GM19025 (cell line): ENCODE measurements at regions not wholly inside any gene's neighbourhood (a gene's known extent, or its start where the extent isn't known, plus 50 kb on each side); places are given as distances from the start of the nearest gene placed in this dataset.

ENCODE experiments used
- ATAC-seq: cut with Tn5 transposase; IDR thresholded peaks from one replicate; pipeline ENCODE4 v1.9.1; 2021; ENCODE audit warnings: mild to moderate bottlenecking, low read depth, moderate library complexity; ENCODE audit not compliant: unreplicated experiment

DNA sequence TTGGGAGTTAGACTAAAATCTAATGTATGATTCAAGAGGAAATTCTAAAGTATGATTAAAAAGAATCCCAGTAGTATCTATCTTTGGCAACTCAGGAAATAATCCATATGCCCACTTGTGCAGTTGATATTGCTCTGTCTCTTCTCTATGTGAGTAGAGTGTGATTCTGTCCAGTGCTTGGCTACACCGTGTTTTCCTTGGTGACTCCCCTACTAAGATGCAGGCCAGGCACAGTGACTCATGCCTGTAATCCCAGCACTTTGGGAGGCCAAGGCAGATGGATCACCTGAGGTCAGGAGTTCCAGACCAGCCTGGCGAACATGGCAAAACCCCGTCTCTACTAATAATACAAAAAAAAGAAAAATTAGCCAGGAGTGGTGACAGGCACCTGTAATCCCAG is 495.4 kb downstream of the MAT2B start:
- ATAC-seq, result no peak

DNA sequence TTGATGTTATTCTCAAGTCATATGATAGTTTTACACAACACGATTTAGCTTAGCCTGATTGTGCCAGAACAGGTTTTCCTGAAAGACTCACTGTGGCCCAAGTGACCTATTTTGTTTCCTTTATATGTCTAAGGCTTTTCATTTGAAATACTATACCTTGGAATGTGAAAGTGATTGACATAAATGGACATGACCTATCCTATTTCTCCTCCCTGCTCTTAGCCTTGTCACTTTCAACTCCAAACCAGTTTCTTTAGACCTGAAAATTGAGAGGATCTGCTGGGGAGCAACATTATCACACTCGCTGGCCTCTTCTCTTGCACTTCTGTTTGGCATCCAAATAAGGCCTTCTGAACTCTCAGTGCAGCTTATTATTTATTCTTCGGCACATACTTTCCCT is 496.8 kb downstream of the MAT2B start:
- ATAC-seq, result no peak

DNA sequence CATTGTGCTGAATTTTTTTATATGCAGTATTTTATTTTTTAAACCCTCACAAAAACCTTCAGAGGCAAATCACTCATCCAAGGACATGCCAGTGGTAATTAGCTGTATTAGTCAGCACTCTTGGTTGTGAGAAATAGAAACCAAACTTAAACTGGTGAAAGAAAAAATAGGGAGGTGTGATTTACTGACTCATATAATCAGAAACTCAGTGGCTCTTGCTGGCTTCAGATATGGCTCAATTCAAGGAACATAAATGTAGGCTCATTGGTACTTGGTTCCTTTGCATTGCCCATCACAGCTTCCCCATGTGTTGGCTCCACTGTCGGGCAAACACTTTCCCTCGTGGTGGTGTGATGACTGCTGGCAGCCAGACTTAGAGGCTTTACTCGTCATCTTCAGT is 497.2 kb downstream of the MAT2B start:
- no peak for ATAC-seq

DNA sequence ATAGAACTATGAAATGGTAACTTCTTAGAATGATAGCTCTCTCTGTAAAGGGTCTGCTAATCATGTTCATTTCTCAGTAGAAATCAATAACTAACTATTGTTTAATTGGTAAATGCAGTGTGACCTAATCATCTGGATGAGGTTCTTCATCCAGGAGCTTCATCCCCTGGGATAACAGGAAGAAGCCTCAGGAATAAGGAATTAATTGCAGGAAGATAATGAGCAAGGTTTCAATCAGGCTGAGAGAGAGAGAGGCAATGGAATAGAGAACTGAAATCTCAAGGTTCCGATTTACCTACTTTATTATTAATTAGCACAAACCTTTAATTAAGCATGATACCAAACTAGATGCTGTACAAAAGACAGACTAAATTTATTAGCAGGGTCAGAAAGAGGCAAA is 499.7 kb downstream of the MAT2B start:
- ATAC-seq, result no peak

DNA sequence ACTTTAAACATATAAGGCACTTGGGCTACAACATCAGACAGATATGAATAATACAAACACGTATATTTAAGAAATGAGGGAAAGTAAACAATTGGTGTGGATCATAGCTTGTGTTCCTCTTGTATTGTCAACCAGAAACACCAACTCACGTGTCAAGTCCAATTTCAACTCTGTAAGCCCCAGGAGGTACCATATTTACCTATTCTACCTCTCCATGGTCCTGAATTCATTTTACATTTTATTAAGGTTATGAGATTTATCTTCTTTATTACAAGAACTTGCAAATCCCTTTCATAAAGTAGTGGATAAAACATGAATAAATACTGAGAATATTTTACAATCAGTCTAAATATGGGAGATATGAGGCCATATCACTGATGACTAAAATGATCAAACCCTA is 501.6 kb downstream of the MAT2B start:
- ATAC-seq, result no peak

DNA sequence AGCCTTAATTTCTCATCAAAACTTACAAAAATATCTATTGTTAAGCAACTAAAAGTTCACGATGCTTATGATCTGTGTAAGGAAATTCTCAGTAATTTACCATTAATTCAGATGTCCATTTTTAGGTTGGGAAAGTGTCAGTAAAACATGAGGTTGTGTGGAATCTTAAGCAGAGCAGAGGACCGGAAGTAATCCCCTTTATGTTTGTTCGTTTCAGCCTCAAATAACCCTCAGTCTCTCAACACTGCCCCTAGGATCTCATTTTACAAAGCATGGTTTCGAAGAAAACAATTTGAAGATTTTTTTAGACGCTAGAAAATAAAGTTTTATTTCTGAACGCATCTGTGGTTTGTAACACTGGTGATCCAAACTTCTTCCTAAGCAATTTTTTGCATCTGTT is 504.2 kb downstream of the MAT2B start:
- no peak for ATAC-seq

DNA sequence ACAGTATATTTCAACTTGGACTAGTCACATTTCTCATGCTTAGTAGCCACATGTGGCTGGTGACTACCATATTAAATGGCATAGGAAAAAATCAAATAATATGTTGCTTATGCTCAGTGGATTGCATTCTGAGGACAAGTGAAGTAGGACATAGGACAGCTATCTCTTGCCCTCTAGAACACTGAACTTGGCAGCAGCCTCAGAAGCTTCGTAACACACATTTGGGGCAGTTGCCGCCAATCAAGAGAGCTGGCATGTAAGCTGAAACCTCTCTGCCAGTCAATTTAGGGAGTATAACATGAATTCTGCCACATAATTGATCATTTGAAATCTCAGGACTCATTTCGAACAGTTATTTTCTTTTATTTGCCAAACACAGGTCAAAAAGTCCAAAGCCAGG is 505.5 kb downstream of the MAT2B start:
- ATAC-seq, result no peak

DNA sequence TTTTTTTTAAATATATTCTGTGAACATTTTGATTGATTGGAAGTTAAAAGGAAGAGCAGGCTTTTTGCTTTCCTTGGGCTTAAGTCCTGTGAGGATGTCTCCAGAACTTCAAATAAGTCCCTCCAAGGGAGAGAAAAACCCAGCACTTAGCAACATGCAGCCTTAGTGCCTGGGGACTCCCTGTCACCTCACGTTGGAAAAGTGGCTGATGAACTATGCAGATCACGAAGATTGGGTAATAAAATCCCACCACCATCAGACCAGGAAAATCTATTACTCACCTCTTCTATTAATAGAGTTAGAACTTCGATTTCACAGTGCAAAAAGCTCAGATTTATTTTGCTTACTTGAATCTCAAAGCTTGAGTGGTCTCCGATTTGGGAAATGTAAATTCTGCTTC is 507.0 kb downstream of the MAT2B start:
- no peak for ATAC-seq

DNA sequence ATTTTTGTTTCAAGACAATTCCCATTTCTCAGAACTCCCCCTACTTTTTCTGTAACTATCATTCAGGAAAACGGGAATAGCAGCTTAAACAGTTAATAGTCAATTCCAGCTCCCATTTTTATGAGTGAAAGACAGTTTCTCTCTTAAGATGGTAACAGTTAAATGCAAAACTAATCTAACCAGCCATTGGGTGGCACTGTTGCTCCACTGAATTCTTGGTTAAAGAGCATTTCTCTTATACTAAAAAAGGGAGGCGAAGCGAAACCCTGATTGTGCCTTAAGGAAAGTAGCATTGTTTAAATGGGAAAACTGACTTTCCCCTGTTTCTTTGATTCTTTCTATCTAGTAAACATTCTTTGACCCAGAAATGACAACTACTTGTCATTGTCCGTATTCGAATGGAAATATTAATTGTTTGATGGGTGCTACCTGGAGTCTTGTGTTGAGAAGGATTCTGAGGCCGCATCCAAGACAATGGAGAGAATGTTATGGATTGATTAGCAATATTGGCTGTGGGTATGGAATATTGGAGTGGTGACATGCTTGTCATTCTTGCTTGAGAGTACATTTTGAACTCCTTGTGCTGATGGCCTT is 507.8 kb downstream of the MAT2B start:
- ATAC-seq, result peak; percentile 67

DNA sequence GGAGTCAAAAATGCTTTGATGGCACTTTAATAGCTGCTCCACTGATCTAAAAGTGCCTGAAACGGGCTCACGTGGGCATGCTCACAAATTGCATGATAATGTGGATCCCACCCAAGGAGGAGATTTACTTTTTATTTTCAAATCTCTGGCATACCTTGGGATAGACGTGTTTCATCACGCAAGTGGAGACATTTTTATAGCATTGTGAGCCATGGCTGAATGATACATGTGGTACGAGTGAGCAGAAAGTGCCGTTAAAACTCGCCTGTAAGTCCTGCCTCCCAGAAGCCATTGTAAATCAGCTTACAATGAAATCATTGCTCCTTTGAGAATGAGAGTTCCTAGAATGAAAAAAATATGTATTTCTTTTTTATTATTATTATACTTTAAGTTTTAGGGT is 514.7 kb downstream of the MAT2B start:
- ATAC-seq, result no peak

DNA sequence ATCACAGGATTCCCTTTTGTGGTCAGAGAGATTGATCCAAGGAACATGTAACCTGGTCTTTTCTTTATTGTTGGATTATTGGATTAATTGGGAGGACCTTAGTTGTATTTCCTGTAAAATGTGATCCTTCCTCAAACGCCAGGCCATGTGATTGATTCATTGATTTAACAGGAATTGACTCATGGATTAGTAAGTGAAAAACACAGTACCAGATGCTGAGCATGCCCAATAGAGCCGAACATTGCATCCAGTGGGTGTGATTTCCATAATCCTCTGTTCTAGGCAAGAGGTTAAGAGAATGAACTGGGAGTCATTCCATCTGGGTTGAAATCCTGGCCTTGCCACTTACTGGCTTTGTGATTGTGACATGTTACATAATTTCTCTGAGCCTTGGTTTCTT is 522.3 kb downstream of the MAT2B start:
- no peak for ATAC-seq

DNA sequence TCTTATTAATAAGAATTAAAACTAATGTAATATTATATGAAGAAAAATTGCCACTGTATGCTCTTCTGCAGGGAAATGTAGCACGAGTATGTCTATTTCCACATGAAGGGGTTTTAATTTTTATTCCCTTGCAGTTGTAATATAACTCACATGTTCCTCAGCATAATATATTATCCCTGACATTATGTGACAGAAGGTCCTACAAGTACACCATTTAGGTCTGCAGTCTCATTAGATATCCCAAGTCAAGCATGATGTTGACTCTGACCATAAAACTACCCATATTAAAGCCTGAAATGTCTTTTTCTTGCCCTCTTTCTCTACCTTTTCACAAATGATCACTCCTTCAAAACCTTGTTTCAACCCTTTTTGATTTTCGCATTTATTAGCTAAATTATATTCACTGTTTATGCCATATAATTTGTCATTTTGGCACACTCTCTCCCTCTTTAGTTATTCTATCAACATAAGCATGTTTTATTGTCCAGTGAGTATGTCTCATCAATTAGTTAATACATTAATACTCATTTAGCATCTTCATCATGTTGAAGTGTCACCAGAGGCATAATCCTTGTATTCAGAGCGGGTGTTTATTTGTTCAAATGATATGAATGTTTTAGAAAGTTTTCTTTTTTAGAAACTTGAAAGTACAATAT is 532.8 kb downstream of the MAT2B start:
- no peak for ATAC-seq

DNA sequence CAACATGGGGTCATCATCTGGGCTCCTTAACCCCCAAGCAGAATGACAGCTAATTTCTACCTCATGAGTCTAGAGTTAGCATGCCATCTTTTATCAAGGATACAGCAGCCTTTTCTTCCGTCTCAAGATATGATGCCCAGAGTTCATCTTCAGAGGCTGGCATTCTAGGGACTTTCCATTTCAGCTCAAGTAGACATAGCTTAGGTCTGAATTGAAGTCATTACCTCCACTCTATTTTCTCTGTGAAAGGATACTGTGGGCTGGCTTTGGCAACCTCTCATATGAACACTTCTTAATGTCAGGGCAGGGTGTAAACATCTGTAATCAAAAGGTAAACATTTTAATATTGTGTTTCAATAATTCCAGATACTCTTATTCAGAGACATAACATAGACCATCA is 535.7 kb downstream of the MAT2B start:
- ATAC-seq, result no peak

DNA sequence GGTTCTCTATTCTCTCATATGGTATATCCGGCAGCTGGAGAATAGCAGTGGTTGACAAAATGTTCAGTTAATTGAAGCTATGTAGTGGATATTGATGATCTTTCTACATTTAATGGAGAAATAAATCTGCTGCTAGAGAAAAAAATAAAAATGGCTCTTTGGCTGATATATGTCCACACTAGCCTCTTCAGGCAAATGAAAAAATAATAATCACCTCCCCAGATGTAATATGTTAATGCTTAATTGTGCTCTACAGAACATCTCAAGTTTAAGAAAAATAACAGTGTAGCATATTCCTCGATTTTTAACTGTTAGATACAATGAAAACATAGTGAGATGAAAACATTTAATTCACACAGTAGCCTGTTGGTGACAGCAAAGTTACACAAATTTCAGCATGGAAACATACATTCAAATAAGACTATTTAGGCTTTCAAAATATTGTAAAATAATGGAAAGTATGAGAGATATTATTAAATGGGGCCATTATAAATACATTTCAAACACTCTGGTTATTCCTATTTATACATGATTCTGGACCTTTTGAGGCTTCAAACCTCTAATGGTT is 543.0 kb downstream of the MAT2B start:
- no peak for ATAC-seq

DNA sequence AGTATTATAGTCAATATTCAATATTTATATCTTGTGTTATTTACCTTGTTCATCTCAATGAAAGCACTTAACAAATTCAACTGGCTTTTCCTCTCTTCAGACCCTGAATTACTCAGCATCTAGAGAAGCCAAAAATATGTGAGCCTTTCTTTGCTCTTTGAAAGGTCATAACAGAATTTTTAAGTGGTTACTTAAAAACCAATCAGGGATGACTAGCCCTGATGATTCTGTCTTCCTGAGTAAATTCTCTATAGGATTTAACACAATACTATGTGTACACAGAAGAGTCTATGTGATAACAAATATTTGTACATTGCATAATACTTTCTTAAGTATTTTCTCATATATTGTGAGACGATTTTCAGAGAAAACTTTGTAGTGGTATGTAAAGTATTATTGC is 546.3 kb downstream of the MAT2B start:
- no peak for ATAC-seq

DNA sequence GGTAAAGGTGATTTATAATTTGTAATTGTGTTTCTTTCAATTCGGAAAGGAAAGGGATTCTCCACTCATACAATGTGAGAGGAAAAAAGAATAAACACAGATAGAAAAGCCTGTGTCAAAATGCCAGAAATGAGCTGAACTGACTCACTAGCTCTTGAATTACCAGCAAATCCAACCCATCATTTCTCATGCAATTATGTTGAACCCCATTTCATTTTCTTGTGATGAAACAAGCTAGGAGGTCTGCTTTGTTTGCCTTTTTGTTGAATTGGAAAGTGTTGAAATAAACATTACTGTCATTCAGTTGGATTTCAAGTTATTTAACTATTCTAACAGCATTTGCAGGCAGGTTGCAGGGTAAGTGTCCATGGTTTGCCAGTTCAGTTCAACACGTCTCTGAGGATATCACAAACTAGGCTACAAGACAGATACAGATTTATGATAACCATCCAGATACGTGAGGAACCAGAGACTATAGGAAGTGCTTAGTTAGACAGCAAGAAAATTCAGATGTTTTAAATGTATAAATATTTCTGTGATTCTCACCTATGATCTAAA is 547.2 kb downstream of the MAT2B start:
- no peak for ATAC-seq

DNA sequence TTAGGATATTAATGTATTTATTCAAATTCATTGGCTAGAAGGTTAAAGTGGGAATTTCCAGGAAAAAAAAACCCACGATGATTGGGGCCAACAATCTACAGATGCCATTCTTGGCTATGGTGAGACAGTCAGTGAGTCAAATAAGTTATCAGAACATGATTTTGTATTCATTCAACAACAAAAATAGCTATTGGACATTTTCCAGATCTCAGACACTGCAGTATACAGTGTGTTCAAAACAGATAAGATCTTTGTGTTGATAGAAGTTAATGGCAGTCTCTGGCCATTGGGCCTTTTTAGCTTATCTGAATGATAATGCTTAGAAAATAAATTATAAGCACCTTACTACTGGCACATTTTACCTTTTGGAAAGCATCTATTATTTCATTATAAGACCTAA is 547.7 kb downstream of the MAT2B start:
- no peak for ATAC-seq

DNA sequence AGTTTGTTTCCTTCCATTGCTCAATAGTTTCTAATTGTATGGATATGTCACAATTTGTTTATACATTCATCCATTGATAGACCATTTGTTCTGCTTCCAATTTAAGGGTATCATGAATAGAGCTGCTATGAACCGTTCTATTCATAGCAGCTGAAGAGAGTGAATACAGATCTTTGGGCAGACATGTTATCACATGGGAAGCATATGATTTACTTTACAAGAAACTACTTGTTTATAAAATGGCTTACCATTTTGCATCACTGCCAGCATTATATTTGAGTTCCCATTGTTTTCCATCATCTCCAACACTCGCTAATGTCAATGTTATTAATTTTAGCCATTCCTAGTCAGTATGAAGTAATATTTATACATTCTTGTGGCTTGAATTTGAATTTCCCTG is 549.0 kb downstream of the MAT2B start:
- ATAC-seq, result no peak

DNA sequence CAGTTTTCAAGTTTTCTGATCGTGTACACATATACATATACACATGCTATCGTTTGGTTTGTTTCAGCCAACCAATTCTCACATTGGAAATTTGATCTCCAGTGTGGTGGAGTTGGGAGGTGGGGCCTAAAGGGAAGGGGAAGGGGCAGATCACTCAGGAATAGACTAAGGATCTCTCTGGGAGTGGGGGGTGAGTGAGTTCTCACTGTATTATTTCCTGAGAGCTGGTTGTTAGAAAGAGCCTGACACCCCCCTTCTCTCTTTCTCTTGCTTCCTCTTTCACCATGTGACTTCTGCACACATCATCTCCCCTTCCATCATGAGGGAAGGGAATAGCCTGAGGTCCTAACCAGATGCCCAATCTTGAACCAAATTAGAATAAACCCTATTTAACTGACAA is 551.7 kb downstream of the MAT2B start:
- no peak for ATAC-seq

DNA sequence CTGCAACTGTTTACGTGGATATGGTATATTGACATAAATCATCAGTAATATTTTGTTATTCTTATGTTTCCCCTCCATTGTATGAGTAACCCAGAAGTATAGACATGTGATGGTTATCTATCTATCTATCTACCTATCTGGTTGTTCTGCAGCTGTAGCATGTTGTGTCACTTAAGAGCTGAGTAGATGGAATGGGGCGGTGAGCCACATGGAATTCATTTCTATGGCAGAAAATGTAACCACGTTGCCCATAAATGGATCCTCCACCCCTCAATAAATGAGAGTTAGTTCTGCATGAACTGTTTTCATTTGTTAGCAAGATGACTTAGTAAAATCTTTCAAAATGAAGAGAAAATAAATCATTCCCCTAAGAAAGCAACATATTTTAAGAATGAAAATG is 553.2 kb downstream of the MAT2B start:
- ATAC-seq, result no peak

DNA sequence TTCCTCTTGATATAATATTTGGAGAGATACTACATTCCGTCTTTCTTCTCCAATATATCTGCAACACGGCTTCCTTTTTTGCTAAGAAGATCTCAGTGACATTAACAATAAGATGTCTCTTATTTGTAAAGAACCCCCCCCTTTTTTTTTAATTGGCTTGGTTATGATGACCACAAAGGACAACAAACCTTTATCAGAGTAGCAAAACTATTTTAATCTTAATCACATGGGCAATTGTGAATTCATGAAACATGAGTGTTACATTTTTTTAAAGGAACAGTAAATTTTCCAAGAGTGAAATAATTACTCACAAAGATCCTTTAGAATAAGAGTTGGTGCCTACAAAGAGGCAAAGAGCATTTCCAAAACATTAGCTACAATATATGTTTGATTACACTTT is 554.1 kb downstream of the MAT2B start:
- no peak for ATAC-seq

DNA sequence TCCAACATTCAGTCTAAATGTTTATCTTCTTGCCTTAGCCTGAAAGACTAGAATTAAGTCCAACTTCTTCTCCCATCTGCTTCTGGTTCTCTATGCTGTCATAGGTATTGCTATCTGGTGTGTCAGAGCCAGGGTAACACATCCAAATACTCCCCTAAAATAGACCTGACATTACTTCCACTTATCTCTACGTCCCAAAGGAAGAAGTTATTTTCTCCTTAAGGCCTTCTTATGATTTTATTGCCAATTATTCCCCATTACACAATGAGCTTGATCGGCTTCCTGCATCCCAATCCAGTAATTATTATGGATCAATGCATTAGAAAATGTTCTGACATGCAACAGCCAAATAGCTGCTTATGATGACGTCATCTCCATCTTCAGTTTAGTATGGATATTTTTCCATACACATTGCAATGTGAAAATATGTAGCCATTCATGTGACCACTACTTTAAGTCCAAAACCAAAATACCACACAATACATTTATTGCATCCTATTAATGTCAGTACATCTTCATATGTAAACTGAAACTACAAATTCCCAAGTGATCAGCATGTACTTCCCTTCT is 555.5 kb downstream of the MAT2B start:
- ATAC-seq, result no peak
